ENCODE measurements at regions not wholly inside any gene's neighbourhood (a gene's known extent, or its start where the extent isn't known, plus 50 kb on each side); places are given as distances from the start of the nearest gene placed in this dataset.
A peak's percentile ranks its signal among the peaks of the same experiment; 100 is the strongest.
"Not testable (repeated sequence)": the region's sequence is repeated elsewhere in the genome, so short reads cannot be mapped to it uniquely, and the experiment has no call there.

- Mint-ChIP-seq H3K4me3 (no peak overlapping the region), H3K9me3 (no peaks in the 10 kb centered on the region), H3K36me3 (no peaks in the 10 kb centered on the region), H3K27ac (no peak overlapping the region), H3K4me1 (ENCODE audit: unreplicated experiment) (peaks cover 5% of the 10 kb centered on the region), H3K27me3 (peaks cover 3% of the 10 kb centered on the region)
- no peak for DNase-seq (ENCODE audit: extremely low spot score, unreplicated experiment)
- TF ChIP-seq, protein P1, sequence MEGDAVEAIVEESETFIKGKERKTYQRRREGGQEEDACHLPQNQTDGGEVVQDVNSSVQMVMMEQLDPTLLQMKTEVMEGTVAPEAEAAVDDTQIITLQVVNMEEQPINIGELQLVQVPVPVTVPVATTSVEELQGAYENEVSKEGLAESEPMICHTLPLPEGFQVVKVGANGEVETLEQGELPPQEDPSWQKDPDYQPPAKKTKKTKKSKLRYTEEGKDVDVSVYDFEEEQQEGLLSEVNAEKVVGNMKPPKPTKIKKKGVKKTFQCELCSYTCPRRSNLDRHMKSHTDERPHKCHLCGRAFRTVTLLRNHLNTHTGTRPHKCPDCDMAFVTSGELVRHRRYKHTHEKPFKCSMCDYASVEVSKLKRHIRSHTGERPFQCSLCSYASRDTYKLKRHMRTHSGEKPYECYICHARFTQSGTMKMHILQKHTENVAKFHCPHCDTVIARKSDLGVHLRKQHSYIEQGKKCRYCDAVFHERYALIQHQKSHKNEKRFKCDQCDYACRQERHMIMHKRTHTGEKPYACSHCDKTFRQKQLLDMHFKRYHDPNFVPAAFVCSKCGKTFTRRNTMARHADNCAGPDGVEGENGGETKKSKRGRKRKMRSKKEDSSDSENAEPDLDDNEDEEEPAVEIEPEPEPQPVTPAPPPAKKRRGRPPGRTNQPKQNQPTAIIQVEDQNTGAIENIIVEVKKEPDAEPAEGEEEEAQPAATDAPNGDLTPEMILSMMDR (conservative IDR thresholded peaks at IDR 0.05): no peak
Measured at GRCh38 chr20:12835999-12836398, 172.8 kb upstream of the SPTLC3 start.

GRCh38 chr20:12837646-12838045 lies 171.1 kb upstream of the SPTLC3 start:
- no peaks in the 10 kb centered on the region for H3K36me3 Mint-ChIP-seq
- TF ChIP-seq, protein P1 (conservative IDR thresholded peaks at IDR 0.05): no peak
- H3K9me3 Mint-ChIP-seq: no peaks in the 10 kb centered on the region
- peaks cover 5% of the 10 kb centered on the region for H3K4me1 Mint-ChIP-seq (ENCODE audit: unreplicated experiment)
- H3K27me3 Mint-ChIP-seq: peaks cover 3% of the 10 kb centered on the region
- DNase-seq (ENCODE audit: extremely low spot score, unreplicated experiment): no peak
- H3K27ac Mint-ChIP-seq: no peak overlapping the region
- no peak overlapping the region for H3K4me3 Mint-ChIP-seq

- Mint-ChIP-seq H3K36me3 (no peaks in the 10 kb centered on the region), H3K4me3 (no peak overlapping the region), H3K9me3 (no peaks in the 10 kb centered on the region), H3K27me3 (peaks cover 6% of the 10 kb centered on the region), H3K4me1 (ENCODE audit: unreplicated experiment) (peaks cover 5% of the 10 kb centered on the region), H3K27ac (no peak overlapping the region)
- no peak for DNase-seq (ENCODE audit: extremely low spot score, unreplicated experiment)
- TF ChIP-seq, protein P1 (conservative IDR thresholded peaks at IDR 0.05): peak; percentile 52
Measured at GRCh38 chr20:12838261-12838866, 170.4 kb upstream of the SPTLC3 start.

DNA sequence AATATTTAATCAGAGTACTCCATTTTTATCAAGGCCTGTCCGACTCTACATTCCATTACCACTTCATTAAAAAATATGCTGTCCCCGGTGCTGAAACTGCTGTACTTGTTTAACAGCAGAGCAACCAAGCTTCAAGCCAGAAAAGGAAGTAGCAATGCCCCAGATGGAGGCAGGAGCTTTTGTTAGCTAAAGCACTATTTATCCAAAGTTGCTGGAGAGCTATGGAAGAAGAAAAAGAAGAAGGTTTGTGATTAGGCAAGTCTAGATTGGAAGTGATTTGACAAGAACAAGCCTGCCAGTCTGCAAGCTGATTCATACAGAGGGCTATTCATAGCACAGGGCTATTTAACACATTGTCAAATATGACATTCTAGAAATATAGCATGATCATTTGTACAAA lies 160.9 kb upstream of the SPTLC3 start:
- H3K4me3 Mint-ChIP-seq: no peak overlapping the region
- TF ChIP-seq, protein P1 (conservative IDR thresholded peaks at IDR 0.05): no peak
- H3K27ac Mint-ChIP-seq: no peak overlapping the region
- peaks cover 4% of the 10 kb centered on the region for H3K27me3 Mint-ChIP-seq
- no peaks in the 10 kb centered on the region for H3K9me3 Mint-ChIP-seq
- DNase-seq (ENCODE audit: extremely low spot score, unreplicated experiment): no peak
- no peaks in the 10 kb centered on the region for H3K36me3 Mint-ChIP-seq
- peaks cover 11% of the 10 kb centered on the region for H3K4me1 Mint-ChIP-seq (ENCODE audit: unreplicated experiment)

DNA sequence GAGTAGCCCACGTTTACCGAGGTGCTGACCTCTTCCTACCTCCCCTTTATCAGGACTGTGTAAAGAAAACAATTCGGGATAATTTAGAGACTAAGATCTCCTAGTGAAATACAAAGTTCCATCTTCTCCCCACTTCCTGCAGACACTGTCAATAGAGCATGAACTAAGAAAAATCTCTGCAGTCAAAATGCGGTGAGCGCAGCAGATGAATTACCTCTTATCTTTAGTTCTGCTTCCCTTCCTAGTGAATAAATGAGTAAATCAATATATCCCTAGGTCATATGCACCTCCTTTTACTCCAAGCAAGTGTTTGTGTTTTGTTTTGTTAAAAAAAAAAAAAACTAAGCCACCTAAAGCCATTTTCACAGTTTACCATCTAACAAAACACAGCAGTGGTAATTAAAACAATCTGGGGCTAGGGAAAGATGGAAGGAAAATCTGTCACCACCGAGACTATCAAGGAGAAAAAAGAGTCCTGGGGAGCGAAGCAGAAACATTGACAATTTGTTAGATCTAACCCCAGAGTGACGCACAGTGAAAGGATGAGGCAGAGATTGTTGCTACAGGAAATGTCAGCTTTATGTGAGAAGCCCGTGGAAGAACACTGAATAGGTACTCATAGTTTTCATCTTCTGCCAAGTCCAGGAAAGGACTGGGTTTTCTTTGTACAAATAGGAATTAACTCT lies 159.4 kb upstream of the SPTLC3 start:
- peaks cover 11% of the 10 kb centered on the region for H3K4me1 Mint-ChIP-seq (ENCODE audit: unreplicated experiment)
- peaks cover 3% of the 10 kb centered on the region for H3K27me3 Mint-ChIP-seq
- H3K9me3 Mint-ChIP-seq: no peaks in the 10 kb centered on the region
- no peak for DNase-seq (ENCODE audit: extremely low spot score, unreplicated experiment)
- TF ChIP-seq, protein P1 (conservative IDR thresholded peaks at IDR 0.05): no peak
- H3K4me3 Mint-ChIP-seq: no peak overlapping the region
- no peaks in the 10 kb centered on the region for H3K36me3 Mint-ChIP-seq
- no peak overlapping the region for H3K27ac Mint-ChIP-seq

- not testable (repeated sequence) for H3K9me3 Mint-ChIP-seq; H3K4me1 Mint-ChIP-seq (ENCODE audit: unreplicated experiment); H3K27ac Mint-ChIP-seq; H3K4me3 Mint-ChIP-seq; DNase-seq (ENCODE audit: extremely low spot score, unreplicated experiment); H3K27me3 Mint-ChIP-seq; H3K36me3 Mint-ChIP-seq
Measured at GRCh38 chr20:12857643-12858042, 151.1 kb upstream of the SPTLC3 start.

All from type B pancreatic cell (in vitro differentiated cells).